AG20443 (cell line): ENCODE measurements at regions not wholly inside any gene's neighbourhood (a gene's known extent, or its start where the extent isn't known, plus 50 kb on each side); places are given as distances from the start of the nearest gene placed in this dataset.
"Not testable (repeated sequence)": the region's sequence is repeated elsewhere in the genome, so short reads cannot be mapped to it uniquely, and the experiment has no call there.

Experiments used
- DNase-seq: peaks from one replicate; pipeline ENCODE4 v3.0.0; 2012; ENCODE audit warnings: low spot score, mixed read lengths

DNA sequence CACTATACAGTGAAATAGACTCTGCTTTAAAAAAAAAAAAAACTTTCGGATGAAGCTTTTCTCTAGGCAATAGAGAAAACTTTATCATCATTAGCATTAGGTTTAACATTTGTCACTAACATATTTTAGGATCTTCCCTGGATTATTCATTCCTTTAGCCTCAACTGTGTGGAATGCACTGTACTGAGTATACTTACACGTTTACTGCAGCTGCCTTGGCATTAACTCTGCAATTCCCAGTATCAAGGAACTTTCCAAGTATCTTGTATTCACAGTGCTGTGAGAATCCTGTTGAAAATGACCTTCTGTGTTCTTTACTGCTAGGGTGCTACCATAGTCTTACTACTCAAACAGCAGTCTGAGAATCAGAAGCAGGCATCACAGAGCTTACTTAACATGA is 328.2 kb upstream of the COL3A1 start:
- DNase-seq: peak; percentile 47

DNA sequence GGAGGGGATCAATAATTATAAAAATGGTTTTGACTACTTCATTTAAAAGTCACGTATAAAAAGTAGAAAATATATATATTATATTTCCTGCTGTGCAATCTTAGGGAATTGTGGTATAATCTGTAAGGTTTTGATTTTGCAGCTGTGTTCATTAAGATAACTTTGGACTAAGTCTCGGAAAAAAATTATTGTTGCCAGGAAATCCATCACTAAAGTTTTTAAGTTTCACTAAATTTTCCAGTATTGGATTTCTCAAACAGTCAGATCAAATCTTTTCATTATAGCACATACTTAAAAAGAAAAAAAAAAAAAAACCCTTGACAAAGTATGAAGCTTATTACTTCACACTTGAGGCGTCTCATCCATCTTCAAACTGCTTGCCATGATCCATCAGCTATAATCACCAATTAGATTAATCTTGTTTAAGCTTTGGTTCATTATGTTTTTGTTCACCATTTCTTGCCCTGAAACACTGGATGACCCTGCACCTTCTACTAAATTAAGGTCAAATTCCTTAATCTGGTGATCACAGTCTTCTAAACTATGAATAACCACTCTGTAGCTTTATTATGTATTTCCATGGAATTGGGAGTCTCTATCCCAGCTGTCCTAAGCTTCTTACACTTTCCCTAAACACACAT is 326.6 kb upstream of the COL3A1 start:
- DNase-seq: no peak

- DNase-seq: peak; percentile 49
Measured at GRCh38 chr2:188659656-188660406, 314.3 kb upstream of the COL3A1 start.

GRCh38 chr2:188663301-188663700 is 310.9 kb upstream of the COL3A1 start:
- DNase-seq: no peak

DNA sequence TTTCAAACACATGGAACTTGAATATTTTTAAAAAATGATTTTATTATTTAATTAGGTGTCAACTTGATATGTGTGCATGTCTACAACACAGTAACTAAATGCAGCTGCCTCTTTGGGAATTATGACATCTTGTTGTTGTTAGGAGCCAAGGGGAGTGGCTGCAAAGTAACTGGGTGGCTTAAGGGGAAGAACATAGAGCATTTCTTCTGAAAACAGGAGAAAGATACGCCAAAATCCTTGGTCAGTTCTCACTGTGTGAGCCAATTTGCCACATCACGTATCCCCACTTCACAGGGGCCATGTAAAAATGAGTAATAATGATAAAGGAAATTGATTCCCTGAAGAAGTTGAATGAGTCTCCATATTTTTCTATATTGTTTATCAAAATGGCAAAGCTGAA is 309.8 kb upstream of the COL3A1 start:
- DNase-seq: peak; percentile 8

- DNase-seq: peak; percentile 40
Measured at GRCh38 chr2:188664951-188665595, 309.1 kb upstream of the COL3A1 start.

DNA sequence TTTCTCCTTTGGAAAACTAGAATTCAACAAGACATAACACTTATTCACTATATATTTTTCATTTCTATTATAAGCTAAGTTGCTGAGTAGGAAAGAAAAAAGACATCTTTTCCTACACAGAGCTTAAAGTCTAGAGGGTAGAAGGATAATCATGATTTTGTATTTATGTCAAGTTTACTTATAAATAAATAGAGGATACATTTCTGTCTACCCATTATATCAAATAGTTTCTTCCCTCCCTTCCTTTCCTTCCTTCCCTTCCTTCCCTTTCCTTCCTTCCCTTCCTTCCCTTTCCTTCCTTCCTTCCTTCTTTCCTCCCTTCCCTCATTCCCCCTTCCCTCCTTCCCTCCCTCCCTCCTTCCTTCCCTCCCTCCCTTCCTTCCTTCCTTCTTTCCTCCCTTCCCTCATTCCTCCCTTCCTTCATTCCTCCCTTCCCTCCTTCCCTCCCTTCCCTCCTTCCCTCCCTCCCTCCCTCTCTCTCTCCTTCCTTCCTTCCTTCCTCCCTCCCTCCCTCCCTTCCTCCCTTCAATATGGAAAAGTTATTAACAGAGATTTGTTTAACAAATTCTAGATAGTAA is 308.4 kb upstream of the COL3A1 start:
- DNase-seq: no peak

- DNase-seq: no peak
Measured at GRCh38 chr2:188666503-188666902, 307.7 kb upstream of the COL3A1 start.

DNA sequence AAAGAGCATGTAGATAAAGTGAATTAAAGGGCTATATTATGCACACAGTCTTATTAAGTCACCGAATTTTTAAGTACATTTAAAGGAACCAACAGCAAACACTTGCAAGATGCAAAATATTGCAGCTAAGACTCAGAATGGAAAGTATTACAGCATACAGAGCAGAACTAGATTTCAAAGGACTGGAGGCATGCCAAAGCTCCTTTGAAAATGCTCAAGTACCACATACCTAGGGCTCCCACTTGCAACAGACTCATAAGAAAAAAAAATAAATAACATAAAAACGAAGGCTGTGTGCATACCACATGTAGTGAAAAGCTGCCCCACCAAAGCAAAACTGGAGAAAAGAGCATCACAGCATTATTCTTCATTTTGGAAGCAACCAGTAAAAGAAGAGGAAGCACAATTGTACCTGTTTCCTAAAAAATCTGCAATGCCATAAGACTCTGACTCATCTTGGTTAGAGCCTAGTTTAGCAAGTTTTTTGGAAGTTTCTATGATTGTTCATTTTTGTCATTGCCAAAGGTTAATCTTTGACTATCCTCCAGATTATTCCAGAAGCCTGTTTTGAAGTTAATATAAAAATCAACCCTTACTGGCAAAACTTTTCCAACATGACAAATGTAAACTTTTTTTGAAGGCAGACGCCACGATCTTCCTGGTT is 306.0 kb upstream of the COL3A1 start:
- DNase-seq: peak; percentile 29

DNA sequence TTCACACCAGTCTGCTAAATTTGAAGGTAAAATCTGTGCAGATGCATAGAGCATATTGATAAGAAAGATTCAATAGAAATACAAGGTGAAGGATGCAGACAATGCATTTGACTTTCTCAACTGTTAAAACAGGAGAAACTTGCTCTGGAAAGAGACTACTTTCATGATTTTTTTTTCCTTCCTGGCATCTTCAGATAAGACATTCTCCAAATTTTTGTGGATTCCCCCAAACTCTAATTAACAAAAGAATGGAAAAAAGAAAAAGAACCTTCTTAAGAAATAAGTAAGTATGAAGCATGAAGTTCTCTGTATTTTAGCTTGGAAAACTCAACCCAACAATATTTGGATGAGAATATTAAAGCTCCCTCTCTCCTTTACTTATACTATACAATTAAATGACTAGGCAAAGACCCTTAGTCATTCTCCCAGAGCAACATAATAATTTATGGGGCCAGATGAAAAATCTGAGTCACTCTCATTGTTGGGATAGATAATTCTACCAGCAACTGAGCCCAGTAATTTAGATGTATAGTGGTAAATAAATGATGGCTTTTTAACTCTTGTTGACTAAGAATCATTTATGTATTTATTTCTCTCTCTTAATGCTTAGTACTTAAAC is 298.7 kb upstream of the COL3A1 start:
- no peak for DNase-seq

GRCh38 chr2:188676010-188676400 is 298.2 kb upstream of the COL3A1 start:
- no peak for DNase-seq

DNA sequence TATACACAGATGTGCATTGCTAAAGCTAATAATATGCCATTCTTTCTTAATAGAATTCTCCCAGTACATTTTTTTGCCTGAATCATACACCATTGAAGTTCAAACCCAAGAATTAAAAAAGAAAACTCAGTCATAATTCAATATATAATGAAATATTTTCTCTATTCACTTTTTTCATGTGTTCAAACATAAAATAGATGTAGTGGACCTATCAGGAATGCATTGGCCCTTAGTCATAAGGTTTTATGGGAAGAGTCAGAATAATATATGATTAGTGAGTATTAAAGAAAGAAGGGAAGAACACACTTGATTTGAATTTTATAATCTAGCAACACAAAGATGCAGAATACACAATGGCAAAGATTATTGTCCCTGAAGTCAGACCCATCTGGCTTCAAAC is 297.0 kb upstream of the COL3A1 start:
- no peak for DNase-seq

GRCh38 chr2:188678882-188679281 is 295.3 kb upstream of the COL3A1 start:
- peak; percentile 39 for DNase-seq

- DNase-seq: no peak
Measured at GRCh38 chr2:188682838-188683237, 291.3 kb upstream of the COL3A1 start.

DNA sequence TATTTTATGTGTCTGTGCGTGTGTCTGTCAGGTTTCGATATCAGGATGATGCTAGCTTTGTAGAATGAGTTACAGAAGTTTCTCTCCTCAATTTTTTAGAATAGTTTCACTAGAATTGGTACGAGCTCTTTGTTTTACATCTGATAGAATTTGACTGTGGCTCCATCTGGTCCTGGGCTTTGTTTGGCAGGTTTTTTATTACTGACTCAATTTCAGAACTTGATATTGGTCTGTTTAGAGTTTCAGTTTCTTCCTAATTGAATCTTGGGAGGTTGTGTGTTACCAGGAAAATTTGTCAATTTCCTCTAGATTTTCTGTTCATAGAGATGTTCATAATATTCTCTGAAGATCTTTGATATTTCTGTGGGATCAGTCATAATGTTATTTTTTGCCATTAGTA is 289.4 kb upstream of the COL3A1 start:
- DNase-seq: no peak

DNA sequence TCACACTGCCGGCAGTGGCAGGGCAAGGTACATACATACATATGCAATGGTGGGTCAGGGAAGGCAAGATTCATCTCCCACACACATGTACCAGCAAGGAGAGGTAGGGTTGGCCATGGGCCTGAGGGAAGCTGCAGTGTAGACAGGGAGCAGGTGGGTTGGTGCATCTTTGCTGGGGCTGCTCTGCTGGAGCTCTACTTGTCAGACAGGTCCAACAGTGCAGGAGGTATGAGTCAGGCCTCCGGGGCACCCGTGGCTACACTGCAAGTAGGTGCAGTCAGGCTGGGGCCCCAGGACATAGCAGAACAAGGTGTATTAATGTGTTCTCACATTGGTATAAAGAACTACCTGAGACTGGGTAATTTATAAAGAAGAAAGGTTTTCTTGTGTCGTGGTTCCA is 281.1 kb upstream of the COL3A1 start:
- no peak for DNase-seq

GRCh38 chr2:188693771-188694170 is 280.4 kb upstream of the COL3A1 start:
- DNase-seq: no peak

GRCh38 chr2:188695953-188696352 is 278.2 kb upstream of the COL3A1 start:
- peak; percentile 26 for DNase-seq

- DNase-seq: not testable (repeated sequence)
Measured at GRCh38 chr2:188698151-188698550, 276.0 kb upstream of the COL3A1 start.

DNA sequence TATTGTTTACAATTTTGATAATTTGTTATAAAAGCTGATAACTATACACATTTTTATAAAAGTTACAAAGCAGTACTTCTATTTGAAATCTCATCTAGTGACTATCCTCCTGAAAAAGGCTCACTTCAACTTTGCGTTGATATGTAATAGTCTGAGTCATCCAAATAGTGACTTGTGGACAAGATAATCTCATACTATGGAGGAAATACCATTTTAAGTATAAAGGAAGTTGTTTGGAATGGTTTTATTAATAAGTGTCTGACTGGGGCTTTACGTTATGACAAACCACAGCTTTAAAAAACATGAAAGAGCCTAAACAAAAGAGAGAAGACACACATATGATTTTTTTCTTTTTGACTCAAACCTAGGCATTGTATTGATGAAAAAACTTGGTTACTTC is 272.3 kb upstream of the COL3A1 start:
- DNase-seq: no peak

DNA sequence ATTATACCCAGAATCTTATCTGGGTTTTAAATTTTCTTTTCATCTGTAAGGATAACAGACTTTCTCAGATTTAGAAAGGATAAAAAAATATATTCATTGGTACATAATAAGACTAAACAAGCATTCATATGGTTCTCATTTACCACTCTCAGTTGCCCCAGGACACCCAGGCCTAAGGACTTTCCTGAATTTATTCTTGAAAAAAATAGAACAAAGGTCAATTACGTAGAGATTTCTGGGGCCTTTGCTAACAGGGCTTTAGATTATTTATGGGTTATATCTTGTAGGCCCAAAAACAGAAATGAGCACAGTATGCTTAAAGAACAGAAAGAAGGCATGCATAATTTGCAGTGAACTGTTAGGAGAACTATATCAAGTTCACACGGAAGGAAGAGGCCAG is 269.0 kb upstream of the COL3A1 start:
- no peak for DNase-seq

DNA sequence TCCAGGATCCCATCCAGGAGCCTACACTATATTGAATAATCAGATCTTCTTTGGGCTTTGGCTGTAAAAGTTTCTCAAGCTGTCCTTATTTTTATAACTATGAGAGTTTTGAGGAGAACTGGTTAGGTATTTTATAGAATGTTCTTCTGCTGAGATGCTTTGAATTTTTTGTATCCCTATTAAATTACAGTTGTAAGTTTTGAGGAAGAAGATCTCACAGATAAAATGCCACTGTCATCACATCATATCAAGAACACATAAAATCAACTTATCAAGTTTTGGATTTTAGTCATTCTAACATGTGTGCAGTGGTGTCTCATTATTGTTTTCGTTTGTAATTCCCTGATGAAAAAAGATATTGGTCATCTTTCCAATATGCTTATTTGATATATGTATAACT is 260.2 kb upstream of the COL3A1 start:
- DNase-seq: no peak
